Choroid plexus epithelial cell (primary cell): ENCODE measurements at regions not wholly inside any gene's neighbourhood (a gene's known extent, or its start where the extent isn't known, plus 50 kb on each side); places are given as distances from the start of the nearest gene placed in this dataset.

Source experiments
- DNase-seq: peaks from one replicate; pipeline ENCODE4 v3.0.0-alpha.2; 2010; ENCODE audit warnings: low read depth
- H3K4me3 ChIP-seq: 2 replicates; pipeline ENCODE4 v1.5.1; 2011; ENCODE audit warnings: low read depth, mild to moderate bottlenecking, control low read depth, low read length, moderate library complexity
- CTCF ChIP-seq: conservative IDR thresholded peaks from 2 replicates; pipeline ENCODE4 v1.5.1; 2011; ENCODE audit warnings: low read depth, mild to moderate bottlenecking, control low read depth, inconsistent platforms, low read length, moderate library complexity

GRCh38 chr18:3358310-3358709 is 91.7 kb upstream of the TGIF1 start:
- H3K4me3 ChIP-seq: peak overlapping the region; percentile 28
- DNase-seq: peak; percentile 22
- TF ChIP-seq CTCF: peak; percentile 6

GRCh38 chr18:3360211-3360610 is 89.8 kb upstream of the TGIF1 start:
- H3K4me3 ChIP-seq: no peak overlapping the region
- no peak for DNase-seq
- no peak for TF ChIP-seq CTCF

GRCh38 chr18:3367491-3368091 is 82.4 kb upstream of the TGIF1 start:
- peak; percentile 20 for TF ChIP-seq CTCF
- H3K4me3 ChIP-seq: no peak overlapping the region
- DNase-seq: peak; percentile 90

GRCh38 chr18:3368193-3368592 is 81.8 kb upstream of the TGIF1 start:
- DNase-seq: peak; percentile 93
- TF ChIP-seq CTCF: no peak
- H3K4me3 ChIP-seq: no peak overlapping the region

- no peak for TF ChIP-seq CTCF
- no peak for DNase-seq
- no peak overlapping the region for H3K4me3 ChIP-seq
Measured at GRCh38 chr18:3379685-3380084, 70.3 kb upstream of the TGIF1 start.

GRCh38 chr18:3380384-3380961 is 69.5 kb upstream of the TGIF1 start:
- H3K4me3 ChIP-seq: peak overlapping the region; percentile 14
- peak; percentile 45 for DNase-seq
- peak; percentile 45 for TF ChIP-seq CTCF

GRCh38 chr18:3383381-3383915 is 66.5 kb upstream of the TGIF1 start:
- no peak for DNase-seq
- H3K4me3 ChIP-seq: no peak overlapping the region

More at GRCh38 chr18:3383381-3383915, 66.5 kb upstream of the TGIF1 start:
- no peak for TF ChIP-seq CTCF
